BE2C (cell line): ENCODE measurements at regions not wholly inside any gene's neighbourhood (a gene's known extent, or its start where the extent isn't known, plus 50 kb on each side); places are given as distances from the start of the nearest gene placed in this dataset.
"Not testable (repeated sequence)": the region's sequence is repeated elsewhere in the genome, so short reads cannot be mapped to it uniquely, and the experiment has no call there.

ENCODE experiments used
- DNase-seq: peaks from one replicate; pipeline ENCODE4 v3.0.0-alpha.2; 2020
- H3K27me3 ChIP-seq: fragments of 250-450 bp; sonication (Bioruptor Pico); 2 replicates; pipeline ENCODE4 v1.5.1; 2020; ENCODE audit warnings: mild to moderate bottlenecking
- H3K36me3 ChIP-seq: fragments of 250-450 bp; sonication (Bioruptor Pico); 2 replicates; pipeline ENCODE4 v1.5.1; 2020; ENCODE audit warnings: mild to moderate bottlenecking
- H3K4me1 ChIP-seq: fragments of 250-450 bp; sonication (Bioruptor Pico); 2 replicates; pipeline ENCODE4 v1.5.1; 2020
- H3K4me3 ChIP-seq: 2 replicates; pipeline ENCODE4 v1.5.1; 2011; ENCODE audit warnings: low read depth, low read length
- H3K9me3 ChIP-seq: fragments of 250-450 bp; sonication (Bioruptor Pico); 2 replicates; pipeline ENCODE4 v1.5.1; 2020
- TF ChIP-seq, protein P1 (sequence below): IDR thresholded peaks from 2 replicates; pipeline ENCODE4 v1.5.1; 2012; ENCODE audit warnings: mild to moderate bottlenecking, low read depth, low read length

DNA sequence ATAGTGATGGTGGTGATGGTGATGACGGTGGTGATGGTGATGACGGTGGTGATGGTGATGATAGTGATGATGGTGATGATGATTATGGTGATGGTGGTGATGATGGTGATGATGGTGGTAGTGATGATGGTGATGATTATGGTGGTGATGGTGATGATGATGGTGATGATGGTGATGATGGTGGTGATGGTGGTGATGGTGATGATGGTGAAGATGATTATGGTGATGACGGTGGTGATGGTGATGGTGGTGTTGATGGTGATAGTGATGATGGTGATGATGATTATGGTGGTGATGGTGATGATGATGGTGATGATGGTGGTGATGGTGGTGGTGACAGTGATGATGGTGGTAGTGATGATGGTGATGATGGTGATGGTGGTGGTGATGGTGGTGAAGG is 149.2 kb upstream of the IRX1 start:
- H3K4me1 ChIP-seq = no peaks in the 10 kb centered on the region
- DNase-seq = no peak
- H3K9me3 ChIP-seq = no peaks in the 10 kb centered on the region
- H3K4me3 ChIP-seq = no peak overlapping the region
- TF ChIP-seq, protein P1, sequence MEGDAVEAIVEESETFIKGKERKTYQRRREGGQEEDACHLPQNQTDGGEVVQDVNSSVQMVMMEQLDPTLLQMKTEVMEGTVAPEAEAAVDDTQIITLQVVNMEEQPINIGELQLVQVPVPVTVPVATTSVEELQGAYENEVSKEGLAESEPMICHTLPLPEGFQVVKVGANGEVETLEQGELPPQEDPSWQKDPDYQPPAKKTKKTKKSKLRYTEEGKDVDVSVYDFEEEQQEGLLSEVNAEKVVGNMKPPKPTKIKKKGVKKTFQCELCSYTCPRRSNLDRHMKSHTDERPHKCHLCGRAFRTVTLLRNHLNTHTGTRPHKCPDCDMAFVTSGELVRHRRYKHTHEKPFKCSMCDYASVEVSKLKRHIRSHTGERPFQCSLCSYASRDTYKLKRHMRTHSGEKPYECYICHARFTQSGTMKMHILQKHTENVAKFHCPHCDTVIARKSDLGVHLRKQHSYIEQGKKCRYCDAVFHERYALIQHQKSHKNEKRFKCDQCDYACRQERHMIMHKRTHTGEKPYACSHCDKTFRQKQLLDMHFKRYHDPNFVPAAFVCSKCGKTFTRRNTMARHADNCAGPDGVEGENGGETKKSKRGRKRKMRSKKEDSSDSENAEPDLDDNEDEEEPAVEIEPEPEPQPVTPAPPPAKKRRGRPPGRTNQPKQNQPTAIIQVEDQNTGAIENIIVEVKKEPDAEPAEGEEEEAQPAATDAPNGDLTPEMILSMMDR = no peak
- H3K27me3 ChIP-seq = no peaks in the 10 kb centered on the region
- H3K36me3 ChIP-seq = no peaks in the 10 kb centered on the region

DNA sequence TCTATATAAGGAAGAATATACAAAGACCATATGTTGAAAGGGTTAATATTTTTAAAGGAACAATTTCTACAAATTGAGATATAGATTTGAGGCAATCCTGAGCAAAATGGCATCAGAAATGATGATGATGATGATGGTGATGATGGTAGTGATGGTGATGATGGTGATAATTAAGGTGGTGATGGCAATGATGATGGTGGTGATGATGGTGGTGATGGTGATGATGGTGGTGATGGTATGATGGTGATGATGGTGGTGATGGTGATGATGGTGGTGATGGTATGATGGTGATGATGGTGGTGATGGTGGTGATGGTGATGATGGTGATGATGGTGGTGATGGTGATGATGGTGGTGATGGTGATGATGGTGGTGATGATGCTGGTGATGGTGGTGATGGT is 150.1 kb upstream of the IRX1 start:
- not testable (repeated sequence) for DNase-seq, H3K27me3 ChIP-seq, H3K36me3 ChIP-seq, H3K4me3 ChIP-seq, H3K9me3 ChIP-seq, H3K4me1 ChIP-seq

DNA sequence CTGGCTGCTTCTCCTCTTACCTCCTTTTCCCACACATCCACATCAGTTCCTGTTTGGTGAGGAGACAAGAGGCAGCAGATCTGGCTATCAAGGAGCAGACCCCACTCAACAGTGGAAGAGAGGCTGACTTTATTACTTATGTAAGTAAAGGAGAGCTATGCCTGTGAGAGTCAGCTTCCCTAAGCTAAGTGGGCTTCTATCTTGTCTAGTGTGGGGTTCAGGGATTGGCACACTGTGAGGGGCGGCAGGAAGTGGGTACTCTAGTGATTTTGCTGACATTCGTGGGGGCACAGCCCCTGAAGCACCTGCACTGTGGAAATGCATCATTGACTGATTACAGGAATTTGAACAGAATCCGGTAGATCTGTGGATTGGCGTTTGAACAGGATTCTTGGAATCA is 163.5 kb upstream of the IRX1 start:
- Histone ChIP-seq H3K36me3 (no peaks in the 10 kb centered on the region), H3K9me3 (no peaks in the 10 kb centered on the region), H3K4me3 (no peak overlapping the region), H3K4me1 (no peaks in the 10 kb centered on the region), H3K27me3 (no peaks in the 10 kb centered on the region)
- TF ChIP-seq, protein P1 = no peak
- DNase-seq = no peak

DNA sequence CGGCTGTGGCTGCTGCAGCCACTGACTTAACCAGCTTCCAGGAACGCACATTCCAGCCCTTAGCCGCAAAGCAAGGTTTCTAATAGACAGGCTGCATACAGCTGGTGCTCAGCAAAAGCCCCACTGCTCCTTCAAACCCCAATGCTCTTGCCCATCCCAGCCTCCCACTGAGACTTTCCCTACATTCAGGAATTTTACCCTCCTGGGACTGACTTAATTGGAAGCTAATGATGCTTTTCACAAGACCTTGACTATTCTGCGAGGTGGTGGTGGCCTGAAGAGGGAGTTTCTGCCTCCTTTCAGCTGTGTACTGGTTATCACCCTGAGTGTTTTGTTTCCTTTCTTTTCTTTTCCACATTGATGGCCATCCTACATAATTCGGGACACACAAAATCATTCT is 164.9 kb upstream of the IRX1 start:
- TF ChIP-seq, protein P1 = no peak
- no peak for DNase-seq
- Histone ChIP-seq H3K9me3 (no peaks in the 10 kb centered on the region), H3K27me3 (no peaks in the 10 kb centered on the region), H3K36me3 (no peaks in the 10 kb centered on the region), H3K4me3 (no peak overlapping the region), H3K4me1 (no peaks in the 10 kb centered on the region)

DNA sequence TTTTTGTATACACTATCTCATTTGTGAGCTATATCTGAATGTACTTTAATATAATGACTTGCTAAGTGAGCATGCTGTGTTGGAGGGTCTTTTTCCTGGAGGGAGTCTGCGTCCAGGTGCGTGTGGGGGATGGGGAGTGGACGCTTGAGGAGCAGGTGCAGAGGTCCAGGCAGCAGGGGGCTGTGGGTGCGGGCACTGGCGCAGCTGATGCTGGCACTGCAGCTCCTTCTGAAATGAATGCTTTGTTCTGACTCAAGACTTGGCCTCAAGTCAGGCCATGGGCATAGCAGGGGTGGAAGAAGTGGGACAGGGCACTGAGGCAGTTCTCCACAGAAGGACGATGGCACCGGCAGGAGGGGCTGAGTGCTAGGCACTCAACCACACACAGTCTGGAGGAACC is 165.7 kb upstream of the IRX1 start:
- Histone ChIP-seq H3K4me3 (no peak overlapping the region), H3K36me3 (no peaks in the 10 kb centered on the region), H3K27me3 (no peaks in the 10 kb centered on the region), H3K4me1 (no peaks in the 10 kb centered on the region), H3K9me3 (no peaks in the 10 kb centered on the region)
- no peak for DNase-seq
- TF ChIP-seq, protein P1 = no peak

DNA sequence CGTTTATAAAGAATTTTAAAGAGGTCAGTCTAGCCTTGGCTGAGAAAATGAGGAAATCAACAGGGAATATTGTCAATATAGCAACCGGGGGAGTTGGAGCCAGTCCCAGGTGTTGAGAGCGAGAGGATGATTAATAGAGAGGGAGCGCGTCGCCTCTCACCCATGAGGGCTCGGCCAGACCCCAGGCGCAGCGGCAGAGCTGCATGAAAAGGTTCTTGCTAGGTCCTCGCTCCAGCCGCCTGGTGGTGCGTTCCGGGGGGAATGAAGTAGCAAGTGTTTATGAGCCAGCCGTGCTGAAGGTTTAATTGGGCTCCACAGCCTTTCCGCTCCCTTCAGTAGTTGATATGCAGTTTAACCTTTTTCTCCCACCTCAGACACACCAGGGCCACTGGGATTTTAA is 167.3 kb upstream of the IRX1 start:
- no peak overlapping the region for H3K4me3 ChIP-seq
- H3K36me3 ChIP-seq = no peaks in the 10 kb centered on the region
- H3K4me1 ChIP-seq = no peaks in the 10 kb centered on the region
- TF ChIP-seq, protein P1 = no peak
- DNase-seq = no peak
- H3K9me3 ChIP-seq = no peaks in the 10 kb centered on the region
- H3K27me3 ChIP-seq = no peaks in the 10 kb centered on the region

DNA sequence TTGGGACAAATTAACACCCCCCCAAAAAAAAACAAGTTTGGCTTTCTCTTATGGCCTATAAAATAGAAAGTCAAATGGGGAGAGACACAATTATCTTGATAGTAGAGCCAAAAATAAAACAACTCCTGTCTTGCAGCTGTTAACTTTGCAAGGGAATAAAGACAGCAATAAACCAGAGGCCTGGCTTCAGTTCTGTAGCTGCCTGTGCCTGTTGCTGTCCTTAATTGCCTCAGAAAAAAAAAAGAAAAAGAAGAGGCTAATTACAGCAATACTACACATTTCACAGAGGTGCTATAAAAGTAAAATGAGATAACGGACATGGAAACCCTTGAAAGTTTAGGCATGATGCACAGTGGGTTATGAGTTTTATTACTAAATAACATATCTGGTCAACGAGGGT is 170.7 kb upstream of the IRX1 start:
- no peaks in the 10 kb centered on the region for H3K36me3 ChIP-seq
- TF ChIP-seq, protein P1 = no peak
- no peak overlapping the region for H3K4me3 ChIP-seq
- no peaks in the 10 kb centered on the region for H3K4me1 ChIP-seq
- no peaks in the 10 kb centered on the region for H3K9me3 ChIP-seq
- no peaks in the 10 kb centered on the region for H3K27me3 ChIP-seq
- DNase-seq = no peak
